HG03108 (cell line): ENCODE measurements at regions not wholly inside any gene's neighbourhood (a gene's known extent, or its start where the extent isn't known, plus 50 kb on each side); places are given as distances from the start of the nearest gene placed in this dataset.
"Not testable (repeated sequence)": the region's sequence is repeated elsewhere in the genome, so short reads cannot be mapped to it uniquely, and the experiment has no call there.

Experiments
- ATAC-seq: cut with Tn5 transposase; IDR thresholded peaks from one replicate; pipeline ENCODE4 v1.9.1; 2021; ENCODE audit warnings: moderate library complexity; ENCODE audit not compliant: unreplicated experiment

DNA sequence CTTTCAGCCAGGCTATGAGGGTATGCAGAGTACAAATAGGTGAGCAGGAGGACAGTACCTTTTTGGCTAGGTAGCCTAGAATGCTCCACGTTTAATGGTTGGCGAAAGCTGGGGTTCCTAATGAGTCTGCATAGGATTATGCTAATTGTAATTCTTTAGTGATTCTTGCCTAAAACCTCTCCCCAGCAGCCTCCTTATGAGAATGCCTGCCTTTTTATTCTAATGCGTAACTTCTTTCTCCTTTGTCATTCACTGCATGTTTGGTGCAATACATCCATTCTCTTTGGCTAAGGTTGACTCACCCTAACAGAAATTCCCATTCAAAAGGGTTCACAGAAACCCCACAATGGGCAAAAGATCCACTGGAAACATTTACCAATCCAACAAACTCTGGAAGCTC is 752.2 kb downstream of the FSCB start:
- no peak for ATAC-seq

DNA sequence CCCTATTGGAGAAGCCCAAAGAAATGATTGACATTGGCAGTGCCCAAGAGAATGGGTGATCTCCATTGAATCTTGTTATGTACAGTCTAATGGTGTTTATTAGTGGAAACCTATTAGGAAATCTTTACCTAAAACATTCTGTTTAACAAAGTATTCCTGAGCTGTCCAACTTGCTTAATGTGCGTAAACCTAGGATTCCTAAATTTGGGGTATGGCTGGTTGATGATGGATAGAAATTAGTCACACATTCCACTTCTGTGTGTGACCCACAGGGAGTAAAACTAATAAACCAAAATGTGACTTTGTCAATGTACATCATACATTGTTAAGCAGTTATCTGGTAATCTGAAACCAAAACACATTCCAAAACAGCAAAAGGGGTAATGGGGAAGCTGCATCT is 761.3 kb downstream of the FSCB start:
- no peak for ATAC-seq

DNA sequence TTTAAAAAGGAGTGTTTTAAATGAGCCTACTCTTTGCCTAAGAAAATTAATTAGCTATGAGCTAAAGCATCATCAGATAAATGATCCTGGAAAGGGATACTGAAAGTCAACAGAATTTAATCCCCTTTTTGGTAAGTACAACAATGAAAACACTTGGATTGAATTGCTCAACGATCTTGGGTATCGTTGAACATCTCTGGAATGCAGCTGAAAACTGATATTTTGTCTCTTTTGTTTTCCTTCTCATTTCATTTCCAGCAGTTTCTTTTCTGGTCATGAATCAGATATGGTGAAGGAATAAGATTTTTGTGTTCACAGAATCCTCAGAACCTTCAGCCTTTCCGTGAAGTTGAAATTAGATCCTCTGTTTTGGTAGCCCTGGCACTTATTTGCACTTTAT is 771.2 kb downstream of the FSCB start:
- ATAC-seq = no peak

DNA sequence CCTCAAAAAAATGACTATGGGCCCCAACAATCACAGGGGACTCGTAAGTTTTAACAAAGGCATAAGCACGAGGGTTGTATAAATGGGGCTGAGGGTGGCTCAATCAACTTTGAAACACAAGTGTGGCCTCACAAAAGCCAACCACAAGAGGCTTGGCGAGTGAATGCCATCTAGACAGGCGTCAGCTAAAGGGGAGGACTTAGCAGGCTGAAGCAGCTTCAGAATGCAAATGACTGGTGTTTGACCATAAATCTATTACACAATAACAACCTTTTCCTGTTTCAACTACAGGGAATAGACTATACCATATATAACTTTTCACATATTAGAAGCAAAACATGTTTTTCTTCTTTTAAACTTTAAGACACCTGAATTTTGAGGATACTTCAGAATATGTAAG is 777.9 kb downstream of the FSCB start:
- no peak for ATAC-seq

DNA sequence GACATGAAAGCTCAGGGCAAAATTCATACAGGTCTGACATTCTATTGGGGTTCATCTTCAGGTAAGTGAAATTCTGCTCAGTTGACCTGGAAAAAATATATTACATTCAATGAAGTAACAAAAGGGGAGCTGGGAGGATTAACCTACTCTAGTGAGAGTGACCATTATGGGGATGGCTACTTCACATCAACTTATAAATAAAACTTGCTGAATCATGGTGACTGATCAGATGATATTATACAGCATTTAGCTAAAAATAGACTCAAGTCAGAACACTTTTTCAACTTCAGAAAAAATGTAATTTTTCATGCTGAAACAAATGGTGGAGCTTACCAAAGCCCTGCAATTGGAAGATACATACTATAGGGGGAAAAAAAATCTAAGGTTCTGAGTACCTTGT is 800.2 kb downstream of the FSCB start:
- no peak for ATAC-seq

DNA sequence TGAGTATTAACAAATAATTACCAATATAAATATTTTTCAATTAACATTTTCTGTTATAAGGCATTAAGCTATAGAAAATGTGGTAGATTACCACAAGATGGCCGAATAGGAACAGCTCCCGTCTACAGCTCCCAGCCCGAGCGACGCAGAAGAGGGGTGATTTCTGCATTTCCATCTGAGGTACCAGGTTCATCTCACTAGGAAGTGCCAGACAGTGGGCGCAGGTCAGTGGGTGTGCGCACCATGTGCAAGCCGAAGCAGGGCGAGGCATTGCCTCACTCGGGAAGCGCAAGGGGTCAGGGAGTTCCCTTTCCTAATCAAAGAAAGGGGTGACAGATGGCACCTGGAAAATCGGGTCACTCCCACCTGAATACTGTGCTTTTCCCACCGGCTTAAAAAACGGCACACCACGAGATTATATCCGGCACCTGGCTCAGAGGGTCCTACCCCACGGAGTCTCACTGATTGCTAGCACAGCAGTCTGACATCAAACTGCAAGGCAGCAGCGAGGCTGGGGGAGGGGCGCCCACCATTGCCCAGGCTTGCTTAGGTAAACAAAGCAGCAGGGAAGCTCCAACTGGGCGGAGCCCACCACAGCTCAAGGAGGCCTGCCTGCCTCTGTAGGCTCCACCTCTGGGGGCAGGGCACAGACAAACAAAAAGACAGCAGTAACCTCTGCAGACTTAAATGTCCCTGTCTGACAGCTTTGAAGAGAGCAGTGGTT is 808.4 kb downstream of the FSCB start:
- not testable (repeated sequence) for ATAC-seq

DNA sequence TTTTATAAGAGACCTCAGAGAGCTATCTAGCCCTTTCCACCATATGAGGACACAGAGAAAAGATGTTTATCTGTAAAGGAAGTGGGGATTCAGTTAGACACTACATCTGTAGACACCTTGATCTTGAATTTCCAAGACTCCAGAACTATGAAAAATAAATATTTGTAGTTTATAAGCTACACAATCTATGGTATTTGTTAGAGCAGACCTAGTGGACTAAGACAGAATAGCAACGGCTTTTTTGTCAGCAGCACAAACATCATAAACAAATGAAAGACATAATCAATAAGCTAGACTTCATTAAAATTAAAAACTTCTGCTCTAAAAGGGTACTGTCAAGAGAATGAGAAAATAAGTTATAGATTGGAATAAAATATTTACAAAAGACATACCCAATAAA is 810.1 kb downstream of the FSCB start:
- ATAC-seq = no peak

DNA sequence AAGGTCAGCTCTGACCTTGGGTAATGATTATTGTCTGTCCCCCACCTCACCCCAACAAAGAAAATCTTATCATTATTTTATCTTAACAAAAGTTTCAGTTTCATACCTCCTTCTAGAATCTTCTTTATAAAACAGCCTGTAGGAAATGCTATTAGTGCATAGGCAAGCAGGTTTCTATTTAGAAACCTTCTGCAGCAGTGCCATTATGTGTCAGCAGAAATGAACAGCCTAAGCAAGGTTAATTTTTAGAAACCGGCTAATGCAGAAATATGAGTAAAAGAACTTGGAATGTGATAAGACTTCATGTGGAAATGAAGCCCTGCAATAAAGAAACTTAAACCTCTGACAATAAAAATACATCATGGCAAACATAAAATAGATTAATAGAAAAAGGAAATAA is 814.4 kb downstream of the FSCB start:
- ATAC-seq = no peak

DNA sequence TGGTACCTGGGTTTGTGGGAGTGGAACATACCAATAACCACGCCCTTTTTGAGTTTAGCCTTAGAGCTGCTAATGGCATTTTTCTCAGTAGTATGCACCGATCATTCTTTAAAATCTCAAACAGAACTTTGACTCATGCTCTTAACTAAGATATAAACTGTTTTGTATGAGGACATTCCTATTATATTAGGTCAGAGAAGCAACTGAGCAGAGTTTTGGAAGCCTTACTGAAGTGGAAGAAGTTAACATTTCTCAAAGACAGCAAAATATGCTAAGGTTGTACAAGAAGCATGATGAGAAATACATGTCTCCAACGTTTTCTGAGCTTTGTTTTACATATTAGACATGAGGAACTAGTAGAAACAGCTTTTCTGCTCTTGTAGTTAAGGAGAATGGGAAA is 819.2 kb downstream of the FSCB start:
- ATAC-seq = no peak

DNA sequence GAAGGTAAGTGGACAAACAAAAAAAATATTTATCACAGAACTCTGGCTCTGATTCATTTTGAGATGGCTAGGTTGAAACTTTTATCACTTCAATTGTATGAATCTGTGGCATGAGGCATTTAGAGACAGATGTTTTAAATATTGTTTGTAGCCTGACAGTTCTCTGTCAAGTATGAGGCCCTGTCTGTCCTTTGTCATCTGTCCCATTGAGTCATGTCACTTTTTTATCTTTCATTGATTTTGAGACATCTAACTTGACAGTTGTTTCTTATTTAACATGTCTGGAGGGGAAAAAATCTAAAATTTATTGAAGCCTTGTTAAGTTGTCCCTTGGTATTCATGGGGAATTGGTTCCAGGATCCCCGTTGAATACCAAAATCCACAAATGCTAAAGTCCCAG is 829.5 kb downstream of the FSCB start:
- ATAC-seq = no peak

DNA sequence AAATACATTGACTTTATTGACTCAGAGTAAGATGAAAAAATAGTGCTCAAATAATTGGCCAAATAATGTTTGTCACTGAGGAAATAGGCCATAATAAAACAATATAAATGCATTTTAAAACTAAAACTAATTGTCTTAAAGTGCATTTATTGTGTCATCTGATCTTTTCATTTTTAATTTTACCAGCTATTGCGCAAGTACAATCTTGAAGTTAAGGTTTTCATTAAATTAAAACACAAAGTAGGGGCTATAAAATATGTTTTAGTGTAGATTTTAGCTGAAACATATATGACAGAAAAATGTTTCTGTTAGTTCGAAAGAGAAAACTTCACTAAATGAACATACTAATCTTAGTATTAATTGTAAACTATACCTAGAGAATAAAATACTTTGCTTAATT is 832.8 kb downstream of the FSCB start:
- no peak for ATAC-seq

DNA sequence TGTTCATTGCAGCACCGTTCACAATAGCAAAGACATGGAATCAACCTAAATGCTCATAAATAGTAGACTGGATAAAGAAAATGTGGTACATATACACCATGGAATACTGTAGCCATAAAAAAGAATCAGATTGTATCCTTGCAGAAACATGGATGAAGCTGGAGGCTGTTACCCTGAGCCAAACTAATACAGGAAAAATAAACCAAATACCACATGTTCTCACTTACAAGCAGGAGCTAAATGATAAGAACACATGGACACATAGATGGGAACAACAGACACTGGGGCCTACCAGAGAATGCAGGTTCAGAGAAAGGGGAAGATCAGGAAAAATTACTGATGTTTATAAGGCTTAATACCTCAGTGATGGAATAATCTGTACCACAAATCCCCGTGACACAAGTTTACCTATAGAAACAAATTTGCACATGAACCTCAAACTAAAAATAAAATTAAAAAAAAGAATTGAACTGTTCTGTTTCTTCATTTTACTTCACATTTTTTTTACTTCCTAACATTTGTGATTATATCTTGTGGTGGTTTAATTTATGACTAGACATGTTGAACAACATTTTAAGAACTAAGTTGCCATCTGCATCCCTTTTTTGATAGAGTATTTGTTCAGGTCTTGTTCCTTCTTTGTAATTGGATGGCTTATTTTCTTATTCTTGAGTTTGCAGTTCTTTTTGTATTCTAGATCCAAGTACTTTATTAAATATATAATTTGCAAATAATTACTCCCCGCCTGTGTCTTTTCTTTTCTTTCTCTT is 835.2 kb downstream of the FSCB start:
- ATAC-seq = no peak

DNA sequence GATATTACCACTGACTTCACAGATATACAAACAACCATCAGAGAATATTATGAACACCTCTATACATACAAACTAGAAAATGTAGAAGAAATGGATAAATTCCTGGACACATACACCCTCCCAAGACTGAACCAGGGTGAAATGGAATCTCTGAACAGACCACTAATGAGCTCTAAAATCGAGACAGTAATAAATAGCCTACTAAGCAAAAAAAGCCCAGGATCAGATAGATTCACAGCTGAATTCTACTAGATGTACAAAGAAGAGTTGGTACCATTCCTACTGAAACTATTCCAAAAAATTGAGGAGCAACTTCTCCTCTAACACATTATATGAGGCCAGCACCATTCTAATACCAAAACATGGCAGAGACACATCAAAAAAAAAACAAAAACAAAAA is 837.7 kb downstream of the FSCB start:
- ATAC-seq = no peak

DNA sequence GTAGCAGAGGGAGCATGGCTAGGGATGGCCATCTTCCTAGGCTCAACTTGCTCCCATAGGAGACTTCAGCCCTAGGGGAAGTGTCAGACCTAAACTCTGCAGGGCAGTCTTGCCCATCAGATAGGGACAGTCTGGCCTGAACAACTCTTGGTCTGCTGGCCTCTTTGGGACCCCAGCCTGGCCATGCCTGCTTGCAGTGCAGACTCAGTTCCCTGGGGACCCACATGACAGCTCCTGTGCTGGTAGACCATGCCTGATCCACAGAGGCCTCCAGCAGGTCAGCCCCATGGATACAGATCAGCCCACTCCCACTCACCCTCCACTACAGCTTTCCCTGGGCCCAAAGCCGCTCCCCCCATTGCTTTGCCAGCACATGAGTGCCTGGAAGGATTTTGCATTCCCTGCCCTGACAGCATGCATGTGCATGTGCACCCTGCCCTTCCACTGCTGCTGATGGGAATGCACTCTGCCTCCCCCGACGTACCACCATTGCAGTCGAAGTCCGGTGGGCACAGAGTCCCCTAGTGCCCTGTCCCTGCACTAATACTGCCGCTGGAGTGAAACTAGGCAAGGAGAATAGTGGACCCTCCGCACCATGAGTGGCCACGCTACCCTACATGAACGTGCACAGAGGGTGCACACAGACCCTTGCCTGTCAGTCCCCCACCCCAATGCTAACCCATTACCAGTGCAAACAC is 841.4 kb downstream of the FSCB start:
- no peak for ATAC-seq

DNA sequence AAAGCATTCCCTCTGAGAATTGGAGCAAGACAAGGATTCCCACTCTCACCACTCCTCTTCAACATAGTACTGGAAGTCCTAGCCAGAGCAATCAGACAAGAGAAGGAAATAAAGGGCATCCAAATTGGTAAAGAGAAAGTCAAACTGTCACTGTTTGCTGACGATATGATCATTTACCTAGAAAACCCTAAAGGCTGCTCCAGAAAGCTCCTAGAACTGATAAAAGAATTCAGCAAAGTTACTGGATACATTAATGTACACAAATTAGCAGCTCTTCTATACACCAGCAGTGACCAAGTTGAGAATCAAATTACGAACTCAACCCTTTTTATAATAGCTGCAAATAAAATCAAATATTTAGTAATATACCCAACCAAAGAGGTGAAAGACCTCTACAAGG is 851.9 kb downstream of the FSCB start:
- ATAC-seq = not testable (repeated sequence)

DNA sequence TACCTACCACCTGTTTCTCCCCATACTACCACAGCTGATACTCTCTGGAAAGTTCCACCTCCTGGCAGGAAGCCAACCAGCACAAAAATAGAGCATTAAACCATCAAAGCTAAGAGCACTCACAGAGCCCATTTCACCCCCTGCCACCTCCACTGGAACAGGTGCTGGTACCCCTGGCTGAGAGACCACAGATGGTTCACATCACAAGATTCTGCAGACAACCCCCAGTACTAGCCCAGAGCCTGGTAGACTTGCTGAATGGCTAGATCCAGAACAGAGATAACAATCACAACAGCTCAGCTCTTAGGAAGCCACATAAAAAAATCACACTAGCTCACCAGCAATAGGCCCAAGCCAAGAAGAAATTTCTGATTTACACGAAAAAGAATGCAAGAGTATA is 855.2 kb downstream of the FSCB start:
- no peak for ATAC-seq

DNA sequence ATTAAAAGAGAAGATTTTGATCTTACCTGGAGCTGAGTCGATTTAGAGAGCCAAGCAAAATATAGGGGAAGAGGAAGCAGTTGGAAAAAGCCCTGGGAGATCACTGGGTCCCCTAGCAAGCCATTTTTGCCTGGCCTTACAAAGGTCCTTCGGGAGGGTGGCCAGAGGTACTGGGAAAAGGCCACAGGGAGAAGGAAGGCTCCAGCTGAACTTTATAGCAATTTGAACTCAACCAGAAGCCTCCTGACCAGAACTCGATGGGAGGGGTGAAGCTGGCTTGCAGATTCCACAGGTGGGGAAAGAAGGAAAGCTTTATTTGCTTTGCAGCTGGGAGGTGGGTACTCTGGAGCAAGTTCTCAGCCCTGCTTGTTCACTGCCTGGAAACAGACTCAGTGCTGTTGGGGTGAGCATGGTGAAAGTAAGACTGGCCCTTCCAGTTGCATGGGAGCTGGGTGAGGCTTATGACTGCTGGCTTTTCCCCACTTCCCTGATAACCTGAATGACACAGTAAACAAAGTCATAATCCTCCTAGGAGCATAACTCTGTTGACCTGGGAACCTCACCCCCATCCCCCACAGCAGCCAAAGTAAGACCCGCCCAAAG is 855.8 kb downstream of the FSCB start:
- no peak for ATAC-seq

DNA sequence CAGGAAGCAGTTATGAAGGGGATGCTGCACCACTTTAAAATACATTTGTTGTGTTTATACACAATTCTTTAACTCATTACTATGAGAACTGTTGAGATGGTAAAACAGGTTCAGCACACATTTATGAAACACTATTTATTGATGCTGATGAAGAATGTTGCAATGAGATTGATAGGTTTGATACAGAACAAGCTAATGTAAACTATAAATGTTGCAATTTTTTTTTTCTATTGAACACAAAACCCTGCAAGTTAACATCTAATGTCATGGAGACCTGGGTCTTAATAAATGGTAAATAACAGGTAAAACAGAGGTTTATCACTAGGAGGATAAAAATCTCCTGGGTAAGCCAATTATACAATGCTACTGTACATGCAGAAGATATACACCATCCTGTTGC is 857.6 kb downstream of the FSCB start:
- no peak for ATAC-seq

DNA sequence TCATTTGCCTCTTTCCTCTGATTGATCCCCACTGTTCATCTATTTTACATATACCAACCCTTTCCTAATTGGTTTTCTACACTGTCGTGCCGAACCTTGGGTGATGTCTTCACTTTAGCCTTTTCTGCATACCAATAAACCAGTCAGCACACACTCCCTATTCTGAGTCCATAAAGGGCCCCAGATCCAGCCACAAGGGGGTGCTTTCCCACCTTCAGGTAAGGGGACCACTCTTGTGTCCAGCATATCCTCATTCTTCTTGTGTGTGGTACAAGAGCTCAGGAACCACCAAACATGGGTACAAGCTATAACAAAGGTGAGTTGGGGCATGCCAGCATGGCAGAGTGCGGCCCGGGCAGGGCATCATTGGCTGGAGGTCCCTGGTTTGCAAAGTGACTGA is 859.8 kb downstream of the FSCB start:
- ATAC-seq = no peak

DNA sequence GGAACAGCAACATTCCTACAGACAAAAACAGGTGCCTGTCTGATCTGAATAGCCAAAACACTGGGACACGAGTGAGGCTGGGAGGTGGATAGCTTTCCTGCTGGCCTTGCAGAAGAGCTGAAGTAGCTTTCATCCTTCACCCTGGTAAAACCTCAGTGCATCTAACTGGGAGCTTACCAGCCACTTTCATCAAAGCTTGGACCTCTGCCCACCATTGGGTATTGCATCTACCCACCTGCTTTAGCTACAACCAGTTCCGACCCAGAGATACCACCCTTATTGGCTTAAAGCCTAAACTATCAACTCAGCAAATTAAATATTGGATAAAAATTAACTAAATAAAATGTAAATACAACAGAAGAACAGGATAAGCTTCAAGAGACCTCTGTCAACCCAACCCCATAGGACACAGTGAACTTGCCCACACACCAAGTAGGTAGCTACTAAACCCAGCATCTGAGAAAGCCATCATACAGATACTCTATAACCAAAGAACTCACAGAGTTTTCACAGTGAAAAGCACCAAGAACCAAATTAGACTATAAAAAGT is 866.3 kb downstream of the FSCB start:
- no peak for ATAC-seq

DNA sequence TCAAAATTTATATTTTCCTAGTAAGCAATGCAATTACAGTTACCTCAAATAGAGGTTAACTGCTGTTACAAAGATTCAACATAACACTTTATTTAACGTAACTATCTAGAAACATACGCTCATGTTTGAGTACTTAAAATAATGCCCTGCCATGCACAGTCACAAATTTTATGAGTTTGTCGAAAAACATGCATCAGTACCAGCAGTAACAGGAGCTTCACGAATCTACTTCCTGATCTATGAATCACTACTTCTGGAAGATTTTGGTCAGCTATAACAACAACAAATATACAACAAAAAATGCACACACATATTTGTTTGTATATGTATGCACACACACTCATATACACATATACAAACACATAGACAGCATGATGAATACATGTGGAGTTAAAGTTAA is 881.8 kb downstream of the FSCB start:
- ATAC-seq = no peak
